NCI-H1048 (cell line): ENCODE measurements at regions not wholly inside any gene's neighbourhood (a gene's known extent, or its start where the extent isn't known, plus 50 kb on each side); places are given as distances from the start of the nearest gene placed in this dataset.

Source experiments
- DNase-seq: peaks from one replicate; lab custom pipeline; 2025; lab: John Stamatoyannopoulos, UW

GRCh38 chr2:128632501-128632800, 313.8 kb upstream of the HS6ST1 start:
- no peak for DNase-seq

DNA sequence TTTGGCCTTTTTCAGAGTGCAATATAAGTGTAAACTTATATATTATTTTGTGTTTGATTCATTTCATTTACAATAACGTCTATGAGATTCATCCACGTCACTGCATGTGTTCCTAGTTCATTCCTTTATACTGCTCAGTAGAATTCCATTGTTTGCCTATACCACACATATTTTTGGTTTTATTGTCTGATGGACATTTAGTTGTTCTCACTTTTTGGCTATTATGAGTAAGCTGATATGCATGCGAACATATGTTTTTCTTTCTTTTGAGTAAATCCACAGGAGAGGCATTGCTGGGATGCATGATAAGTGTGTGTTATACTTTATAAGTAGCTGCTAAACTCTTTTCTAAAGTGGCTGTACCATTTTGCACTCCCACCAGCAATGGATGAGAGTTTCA, 314.8 kb upstream of the HS6ST1 start:
- no peak for DNase-seq

DNA sequence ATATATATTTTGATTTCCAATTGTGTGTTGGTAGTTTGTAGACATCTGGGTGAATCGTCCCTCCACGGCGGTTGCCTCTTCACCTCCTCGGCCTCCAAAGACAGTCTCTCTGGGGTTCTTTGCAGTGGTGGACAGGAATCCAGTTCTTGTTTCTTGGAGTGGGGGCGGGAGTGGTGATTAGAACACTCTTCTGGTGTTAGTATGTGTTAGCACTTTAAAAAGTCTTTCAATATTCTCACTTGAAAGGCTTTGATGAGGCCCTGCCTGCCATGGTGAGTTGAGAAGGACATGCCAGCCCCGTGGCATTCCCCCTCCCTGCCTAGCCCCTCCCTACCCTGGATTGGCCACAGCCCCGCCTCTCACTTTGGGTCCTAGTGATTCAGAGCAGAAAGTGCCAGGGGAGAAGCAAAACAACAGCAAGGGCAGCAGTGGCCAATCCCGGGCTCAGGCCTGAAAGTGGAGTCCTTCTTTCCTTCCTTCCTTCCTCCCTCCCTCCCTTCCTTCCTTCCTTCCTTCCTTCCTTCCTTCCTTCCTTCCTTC, 316.8 kb upstream of the HS6ST1 start:
- DNase-seq, result no peak

- DNase-seq, result no peak
Measured at GRCh38 chr2:128636802-128637147, 318.1 kb upstream of the HS6ST1 start.

DNA sequence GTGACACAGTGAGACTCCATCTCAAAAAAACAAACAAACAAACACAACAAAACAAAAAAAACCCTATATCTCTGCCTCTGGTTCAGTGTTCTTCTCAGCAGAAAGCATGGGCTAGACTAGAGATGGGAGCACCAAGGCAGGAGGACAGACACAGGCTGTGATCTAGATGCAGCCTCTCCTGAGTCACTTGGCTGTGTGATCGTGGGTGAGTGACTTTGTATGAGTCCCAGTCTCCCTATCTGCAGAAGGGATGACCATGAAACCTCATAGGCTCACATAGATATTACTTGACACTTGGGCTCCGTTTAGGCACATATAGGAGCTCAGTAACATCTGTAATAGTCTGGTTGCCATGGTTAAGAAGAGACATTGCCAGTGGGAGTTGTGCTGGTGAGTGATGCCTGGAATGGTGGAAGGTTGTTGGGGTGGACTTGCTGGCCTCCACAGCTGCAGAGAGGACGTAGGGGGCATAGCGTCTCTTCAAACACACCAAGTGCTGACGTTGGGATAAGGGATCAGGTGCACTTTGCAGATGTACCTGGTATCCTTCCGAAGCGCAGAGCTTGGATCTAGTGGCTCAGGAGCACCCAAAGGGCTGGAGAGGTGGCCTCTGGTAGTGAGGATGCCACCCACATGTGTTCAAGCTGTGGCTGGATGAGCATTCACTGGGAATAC, 318.9 kb upstream of the HS6ST1 start:
- DNase-seq, result no peak

DNA sequence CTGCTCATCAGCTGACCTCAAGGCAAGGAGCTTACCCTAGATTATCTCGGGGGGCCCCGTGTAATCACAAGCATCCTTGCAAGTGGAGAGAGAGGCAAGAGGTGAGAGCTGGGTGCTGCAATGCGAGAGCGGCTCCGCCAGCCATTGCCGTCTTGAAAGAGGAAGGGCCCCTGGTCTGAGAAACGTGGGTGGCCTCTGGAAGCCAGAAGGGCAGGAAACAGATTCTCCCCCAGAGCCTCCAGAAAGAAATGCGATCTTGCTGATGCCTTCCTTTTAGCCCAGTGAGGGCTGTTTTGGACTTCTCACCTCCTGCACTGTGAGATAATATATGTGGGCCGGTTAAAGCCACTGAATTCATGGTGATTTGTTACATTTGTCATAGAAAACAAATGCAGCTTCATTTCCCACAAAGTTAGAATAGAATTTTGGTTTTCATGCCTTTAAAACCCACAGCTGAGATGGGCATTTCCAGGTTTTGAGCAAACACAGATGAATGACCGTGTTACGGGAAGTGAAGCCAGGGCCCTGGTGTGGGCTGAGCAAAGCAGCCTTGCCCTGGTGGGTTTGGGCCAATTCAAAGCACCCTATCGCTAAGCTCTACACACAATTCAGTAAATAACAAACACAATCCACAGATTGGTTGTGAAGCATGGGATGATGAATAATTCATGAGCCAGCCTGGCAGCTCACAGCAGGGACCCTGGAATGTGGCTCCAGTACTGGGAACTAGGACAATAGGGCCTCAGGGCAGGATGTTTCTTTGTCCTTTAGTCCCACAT, 319.9 kb upstream of the HS6ST1 start:
- DNase-seq, result no peak

DNA sequence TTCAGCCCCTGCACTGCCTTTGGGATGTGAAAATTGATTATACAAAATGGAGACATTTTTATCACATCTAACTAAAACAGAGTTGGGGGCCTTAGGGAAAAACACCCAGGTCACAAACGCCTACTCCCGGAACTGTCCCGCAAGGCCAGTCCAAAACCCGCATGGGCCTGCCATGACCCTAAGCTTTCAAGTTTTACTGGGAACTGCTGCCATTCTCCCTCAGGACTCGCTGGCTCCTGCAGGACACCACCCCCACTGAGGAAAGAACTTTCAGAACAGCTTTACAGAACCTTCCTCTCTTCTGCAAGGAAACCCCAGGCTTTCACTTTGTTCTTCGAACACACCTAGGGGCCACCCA, 320.4 kb upstream of the HS6ST1 start:
- DNase-seq, result no peak

DNA sequence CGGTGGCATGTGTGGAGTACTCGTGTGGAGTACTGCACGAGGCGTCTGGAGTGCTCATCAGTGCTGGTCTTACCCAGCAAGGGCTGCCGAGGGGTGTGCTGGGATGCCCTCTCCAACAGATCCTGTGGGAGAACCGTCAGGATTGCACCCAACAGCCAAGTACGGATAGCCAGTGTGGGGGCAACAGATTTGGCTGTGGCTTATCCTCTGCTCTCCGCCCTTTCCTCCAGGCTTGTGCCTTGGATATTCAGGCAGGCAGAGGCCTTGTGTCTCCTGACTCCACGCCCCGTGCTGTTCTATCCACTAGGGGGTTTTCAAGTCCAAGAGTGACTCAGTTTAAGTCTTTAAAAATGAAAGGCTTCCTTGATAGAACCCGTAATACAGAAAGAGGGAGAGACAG, 321.0 kb upstream of the HS6ST1 start:
- no peak for DNase-seq

DNA sequence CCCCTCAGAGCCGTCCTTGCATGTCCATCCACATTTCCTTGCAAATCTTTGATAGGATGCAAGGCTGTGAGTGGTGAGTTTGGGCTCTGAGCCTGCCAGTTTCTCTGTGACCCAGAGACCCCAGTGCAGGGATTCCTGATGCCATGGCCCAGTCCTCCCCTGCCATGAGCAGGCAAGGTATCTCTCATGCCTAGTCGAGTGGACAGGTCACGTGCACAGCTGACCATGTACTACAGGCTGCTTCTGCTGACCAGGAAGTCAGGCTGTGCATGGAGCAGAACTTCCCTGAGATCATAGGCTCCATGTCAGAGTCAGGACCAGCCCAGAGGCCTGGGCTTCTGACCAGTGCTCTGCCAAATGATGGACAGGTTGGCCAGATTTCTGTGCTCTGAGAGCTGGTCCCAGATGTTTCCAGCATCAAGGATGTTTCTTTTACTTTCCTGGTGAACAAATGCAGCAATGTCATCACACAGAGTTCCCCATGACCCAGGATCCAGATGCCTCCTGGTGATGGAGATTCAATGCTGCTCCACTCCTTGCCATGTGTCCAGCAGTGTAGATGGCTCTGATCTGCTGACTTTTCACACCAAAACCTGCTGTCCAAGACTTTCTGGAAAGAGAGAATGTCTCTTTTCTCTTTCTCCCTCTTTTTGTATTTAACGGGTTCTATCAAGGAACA, 321.6 kb upstream of the HS6ST1 start:
- no peak for DNase-seq

GRCh38 chr2:128640845-128641360, 322.2 kb upstream of the HS6ST1 start:
- no peak for DNase-seq

- no peak for DNase-seq
Measured at GRCh38 chr2:128641421-128642080, 322.9 kb upstream of the HS6ST1 start.

- no peak for DNase-seq
Measured at GRCh38 chr2:128642316-128642715, 323.6 kb upstream of the HS6ST1 start.

- no peak for DNase-seq
Measured at GRCh38 chr2:128642821-128643220, 324.2 kb upstream of the HS6ST1 start.

DNA sequence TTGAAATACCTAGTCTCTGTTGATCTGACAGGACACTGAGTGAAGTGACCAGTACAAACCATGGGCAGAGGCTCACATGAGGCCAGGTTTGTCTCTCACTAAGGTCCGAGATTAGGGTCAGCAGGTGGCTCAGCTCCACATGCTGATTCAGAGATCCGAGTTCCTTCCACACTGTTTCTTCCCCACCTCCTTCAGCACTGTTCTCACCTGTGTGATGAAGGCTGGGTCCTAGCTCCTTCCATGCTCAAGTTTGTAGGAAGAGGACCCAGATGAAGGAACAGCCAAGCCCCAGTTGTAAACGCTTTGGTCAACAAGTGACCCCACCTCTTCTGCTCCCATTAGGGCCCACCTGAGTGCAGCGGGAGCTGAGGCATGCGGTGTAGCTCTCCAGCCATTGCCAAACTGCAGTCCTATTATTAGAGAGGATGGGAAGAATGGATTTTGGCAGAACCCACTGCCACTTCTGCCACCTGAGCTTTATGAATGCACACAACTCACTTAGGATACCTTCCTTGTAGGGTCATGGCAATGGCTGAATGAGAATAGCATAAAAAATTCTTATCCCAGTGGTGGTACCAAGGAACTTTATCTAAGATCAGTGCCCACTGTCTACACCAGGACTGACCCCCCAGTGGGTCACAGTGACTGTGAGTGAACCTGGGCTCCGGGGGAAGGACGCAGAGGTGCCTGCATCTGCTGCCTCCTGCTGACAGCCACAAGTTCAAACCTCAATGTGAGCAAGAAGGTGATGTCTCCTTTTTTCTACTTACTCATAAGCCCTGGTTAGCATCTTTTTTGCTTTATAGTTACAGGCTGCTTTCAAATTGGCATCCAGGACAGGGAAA, 324.8 kb upstream of the HS6ST1 start:
- DNase-seq, result no peak

- no peak for DNase-seq
Measured at GRCh38 chr2:128644156-128644555, 325.5 kb upstream of the HS6ST1 start.

DNA sequence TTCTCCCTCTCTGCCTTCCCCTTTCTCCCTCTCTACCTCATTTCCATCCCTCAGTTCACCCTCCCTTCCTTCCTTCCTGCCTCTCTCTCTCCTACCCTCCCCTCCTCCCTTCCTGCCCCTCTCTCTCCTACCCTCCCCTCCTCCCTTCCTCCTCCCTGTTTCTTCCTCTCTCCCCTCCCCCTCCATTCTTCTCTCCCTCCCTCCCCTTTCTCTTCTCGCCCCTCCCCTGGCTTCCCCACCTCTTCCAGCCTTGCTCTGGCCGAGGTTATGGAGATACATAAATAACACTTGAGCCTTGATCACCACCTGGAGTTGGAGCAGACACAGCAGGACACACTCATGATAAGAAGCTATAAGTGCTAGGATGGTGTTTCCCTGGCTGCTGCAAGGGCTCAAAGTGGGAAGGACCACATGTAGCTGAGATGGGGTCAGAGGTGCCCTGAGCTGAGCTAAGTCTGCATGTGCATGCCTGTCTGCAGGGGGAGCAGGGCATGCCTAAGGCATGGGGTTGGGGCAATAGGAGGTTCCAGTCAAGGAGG, 326.1 kb upstream of the HS6ST1 start:
- no peak for DNase-seq

GRCh38 chr2:128645631-128646030, 327.0 kb upstream of the HS6ST1 start:
- no peak for DNase-seq

GRCh38 chr2:128646091-128646490, 327.4 kb upstream of the HS6ST1 start:
- no peak for DNase-seq

- DNase-seq, result no peak
Measured at GRCh38 chr2:128646691-128647090, 328.0 kb upstream of the HS6ST1 start.

- no peak for DNase-seq
Measured at GRCh38 chr2:128651000-128651399, 332.3 kb upstream of the HS6ST1 start.

- DNase-seq, result no peak
Measured at GRCh38 chr2:128654408-128654807, 335.7 kb upstream of the HS6ST1 start.
